ENCODE measurements at regions not wholly inside any gene's neighbourhood (a gene's known extent, or its start where the extent isn't known, plus 50 kb on each side); places are given as distances from the start of the nearest gene placed in this dataset.

DNA sequence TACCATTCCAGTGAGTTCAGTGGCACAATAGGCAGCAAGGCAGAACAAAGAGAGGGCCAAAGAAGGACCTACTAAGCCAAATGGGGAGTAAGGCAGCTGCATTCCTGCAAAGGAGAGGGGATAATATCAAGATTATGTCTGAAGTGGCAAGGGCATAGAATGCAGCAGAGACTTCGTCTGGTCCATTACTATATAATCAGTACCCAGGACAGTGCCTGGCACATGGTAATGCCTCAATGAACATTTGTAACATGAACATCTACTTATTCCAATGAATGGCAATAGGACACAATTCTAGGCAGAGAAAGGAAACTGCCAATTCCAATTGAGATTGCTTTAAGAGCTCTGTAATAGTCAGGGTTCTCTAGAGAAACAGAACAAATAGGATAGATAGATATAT lies 82.1 kb upstream of the STAC start:
- no peak for DNase-seq

DNA sequence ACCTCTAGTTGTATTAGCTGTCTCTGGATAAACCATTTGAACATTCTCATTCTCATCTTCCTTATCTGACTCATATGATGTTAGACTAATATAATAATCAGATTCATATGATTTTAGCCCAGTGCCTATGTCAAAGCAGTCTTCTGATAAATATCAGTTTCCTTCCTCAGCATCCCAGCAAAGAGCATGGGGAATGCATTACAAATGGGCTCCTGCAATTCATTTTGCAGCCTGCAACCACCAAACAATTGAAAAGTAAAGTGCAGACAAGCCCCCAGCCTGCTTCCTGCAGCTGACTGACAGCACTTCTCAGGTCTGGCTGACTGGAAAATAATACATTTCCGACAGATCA lies 78.2 kb upstream of the STAC start:
- DNase-seq: no peak

DNA sequence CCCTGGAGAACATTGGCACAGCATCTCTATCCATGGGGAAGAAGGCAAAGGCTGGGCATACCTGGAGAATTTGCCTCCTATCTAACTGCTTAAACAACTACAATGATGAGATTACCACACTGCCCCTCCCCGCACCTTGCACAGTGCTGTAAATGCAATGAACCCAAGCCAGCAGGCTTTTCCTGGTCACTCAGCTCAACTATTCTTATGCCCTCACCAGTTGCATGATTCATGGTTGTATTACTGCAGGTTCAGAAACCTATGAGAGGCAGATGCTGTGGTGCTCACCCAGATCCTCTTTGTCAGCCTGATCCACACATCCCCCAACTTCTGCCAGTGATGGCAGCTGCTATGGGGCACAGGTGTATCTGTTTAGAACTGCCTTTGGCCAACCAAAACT lies 77.7 kb upstream of the STAC start:
- DNase-seq: no peak

DNA sequence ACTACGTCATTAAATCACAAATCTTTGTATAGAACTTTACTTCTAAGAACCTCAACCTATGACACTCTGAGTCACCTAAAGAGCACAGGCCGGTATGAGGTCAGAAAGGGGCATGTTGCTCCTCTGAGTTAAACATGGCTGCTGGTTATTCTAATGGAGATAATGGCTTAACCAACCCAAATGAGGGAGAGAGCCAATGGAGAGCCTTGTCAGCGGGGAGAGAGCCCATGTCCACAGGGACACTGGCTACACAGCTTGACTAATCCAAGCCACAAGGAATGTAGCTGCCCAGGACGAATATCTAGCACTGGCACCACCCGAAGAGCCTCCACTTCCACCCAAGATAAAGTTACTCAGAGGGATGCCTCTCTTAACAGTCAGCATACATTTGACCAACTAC lies 77.0 kb upstream of the STAC start:
- no peak for DNase-seq

DNA sequence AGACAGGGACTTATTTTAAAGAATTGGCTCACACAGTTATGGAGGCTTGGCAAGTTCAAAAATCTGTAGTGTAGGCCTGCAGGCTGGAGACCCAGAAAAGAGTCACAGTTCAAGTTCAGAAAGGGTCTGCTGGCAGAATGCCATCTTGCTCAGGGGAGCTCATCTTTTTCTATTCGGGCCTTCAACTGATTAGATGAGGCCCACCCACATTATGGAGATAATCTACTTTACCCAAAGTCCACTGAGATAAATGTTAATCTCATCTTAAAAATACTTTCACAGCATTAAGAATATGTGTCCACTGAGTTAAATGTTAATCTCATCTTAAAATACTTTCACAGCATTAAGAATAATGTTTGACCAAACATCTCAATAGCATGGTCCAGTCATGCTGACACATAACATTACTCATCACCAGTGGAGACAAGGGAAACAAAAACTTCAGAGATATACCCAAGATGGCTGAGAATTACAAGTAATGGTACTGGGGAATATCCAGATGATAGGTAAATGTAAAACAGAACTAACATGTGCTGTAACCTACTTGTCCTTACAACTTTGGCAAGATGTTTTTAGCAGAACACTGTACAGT lies 74.3 kb upstream of the STAC start:
- no peak for DNase-seq

DNA sequence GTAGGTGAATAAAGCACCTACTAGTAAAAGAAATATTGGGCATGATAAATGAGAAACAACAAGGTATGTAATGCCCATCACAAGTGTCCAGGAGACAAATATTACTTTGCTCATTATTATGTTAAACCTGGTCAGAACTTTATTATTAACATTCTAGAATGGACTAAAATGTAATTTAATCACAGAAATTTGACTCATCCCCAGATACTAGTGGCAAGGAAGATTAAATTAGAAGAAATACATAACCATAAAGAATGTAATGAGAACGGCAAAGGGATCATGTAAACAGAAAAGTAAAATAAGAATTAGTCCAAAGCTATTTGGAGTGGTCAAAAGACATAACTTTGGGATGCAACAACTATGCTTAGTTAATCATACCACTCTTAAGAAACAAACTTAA lies 71.2 kb upstream of the STAC start:
- no peak for DNase-seq

DNA sequence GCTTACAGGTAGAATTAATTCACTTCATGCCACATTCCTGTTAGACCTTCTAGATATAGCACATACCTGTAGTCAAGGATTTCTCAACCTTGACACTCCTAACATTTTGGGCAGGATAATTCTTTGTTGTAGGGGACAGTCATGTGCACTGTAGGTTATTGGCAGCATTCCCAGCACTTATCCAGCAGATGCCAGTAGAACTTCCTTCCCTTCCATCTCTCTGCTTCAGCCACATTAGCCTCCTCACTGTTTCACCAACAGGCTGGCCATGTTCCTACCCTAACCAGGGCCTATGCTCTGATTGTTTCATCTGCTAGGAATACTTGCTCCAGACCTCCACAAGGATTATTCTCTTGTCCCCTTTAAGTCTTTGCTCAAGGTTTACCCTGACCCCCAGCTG lies 68.0 kb upstream of the STAC start:
- DNase-seq: no peak

DNA sequence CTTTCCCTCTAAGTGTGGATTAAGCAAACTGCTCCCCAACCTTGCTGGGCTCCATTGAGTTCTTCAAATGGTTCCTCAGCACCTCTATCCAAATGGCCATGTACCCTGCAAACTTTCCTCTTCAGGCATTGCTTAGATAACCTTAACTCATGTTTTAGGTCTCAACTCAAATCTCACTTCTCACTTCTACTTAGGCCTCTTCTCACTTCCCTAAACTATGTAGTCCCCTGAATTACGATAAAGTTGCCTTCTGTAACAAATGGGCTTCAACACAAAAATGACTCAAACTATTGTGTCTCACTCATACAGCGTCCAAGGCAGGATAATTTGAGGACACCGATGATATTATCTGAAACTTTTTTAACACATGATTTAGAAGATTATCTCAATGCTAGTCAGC lies 62.4 kb upstream of the STAC start:
- no peak for DNase-seq

DNA sequence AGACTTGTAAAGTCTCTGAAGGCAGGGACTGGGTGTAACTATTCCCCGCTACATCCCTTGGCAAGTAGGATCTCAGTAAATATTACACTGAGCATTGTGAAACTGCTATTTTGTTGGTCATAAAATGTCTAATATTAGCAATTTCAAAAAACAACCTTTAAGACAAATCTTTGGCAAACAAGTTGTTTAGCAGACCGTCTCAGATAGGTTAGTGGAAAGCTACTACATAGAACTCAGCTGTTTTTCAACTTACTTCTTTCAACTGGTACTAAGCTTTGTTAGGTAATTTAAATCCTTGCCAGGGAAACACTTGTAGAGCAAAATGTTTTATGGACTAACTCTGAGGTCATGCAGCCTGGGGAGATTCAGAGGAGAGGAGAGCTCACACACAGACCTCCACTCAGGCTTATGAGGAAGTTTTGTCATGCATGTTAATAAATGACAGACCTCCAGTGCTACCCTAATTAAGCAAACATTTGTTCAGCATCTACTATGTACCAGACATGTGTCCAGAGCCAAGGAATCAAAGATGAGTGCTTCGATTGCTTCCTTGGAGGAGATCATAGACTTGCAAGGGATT lies 61.6 kb upstream of the STAC start:
- DNase-seq: no peak

DNA sequence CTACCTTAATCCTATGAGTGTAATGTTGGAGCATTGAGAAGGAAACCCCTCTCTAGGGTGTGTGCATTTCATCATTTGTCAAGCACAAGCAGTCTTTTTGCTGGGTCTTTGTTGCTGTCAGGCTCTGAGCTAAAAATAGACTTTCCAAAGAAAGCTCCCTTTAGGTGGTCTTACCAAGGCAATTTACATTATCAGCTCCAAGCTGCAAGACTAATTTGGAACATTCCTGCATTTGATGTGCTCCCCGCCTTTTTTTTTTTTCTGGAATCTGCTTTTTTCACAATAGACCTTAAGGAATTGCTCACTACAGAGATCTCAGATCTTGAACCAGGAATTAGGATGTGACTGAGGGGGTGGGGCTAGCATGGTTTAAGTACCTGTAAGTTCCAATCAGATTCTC lies 60.6 kb upstream of the STAC start:
- no peak for DNase-seq

Data from activated CD8-positive, alpha-beta memory T cell treated with anti-CD3 and anti-CD28 coated beads for 24 hours (primary cell).